NCI-H2081 treated with DMSO at 0.1 percent for 48 hours (cell line): ENCODE measurements at regions not wholly inside any gene's neighbourhood (a gene's known extent, or its start where the extent isn't known, plus 50 kb on each side); places are given as distances from the start of the nearest gene placed in this dataset.

Experiments used
- DNase-seq: peaks from one replicate; lab custom pipeline; 2025; lab: John Stamatoyannopoulos, UW

- no peak for DNase-seq
Observed at GRCh38 chr3:110754212-110754916, 317.3 kb upstream of the NECTIN3 start.

- no peak for DNase-seq
Observed at GRCh38 chr3:110755345-110755744, 316.3 kb upstream of the NECTIN3 start.

- no peak for DNase-seq
Observed at GRCh38 chr3:110756705-110757104, 314.9 kb upstream of the NECTIN3 start.

- no peak for DNase-seq
Observed at GRCh38 chr3:110758208-110758607, 313.4 kb upstream of the NECTIN3 start.

GRCh38 chr3:110767156-110767555 is 304.5 kb upstream of the NECTIN3 start:
- no peak for DNase-seq

- DNase-seq: no peak
Observed at GRCh38 chr3:110767838-110768237, 303.8 kb upstream of the NECTIN3 start.

- no peak for DNase-seq
Observed at GRCh38 chr3:110773413-110773954, 298.1 kb upstream of the NECTIN3 start.

- DNase-seq: no peak
Observed at GRCh38 chr3:110774496-110775265, 296.9 kb upstream of the NECTIN3 start.

- DNase-seq: no peak
Observed at GRCh38 chr3:110779581-110779980, 292.0 kb upstream of the NECTIN3 start.

- no peak for DNase-seq
Observed at GRCh38 chr3:110783541-110783940, 288.1 kb upstream of the NECTIN3 start.

GRCh38 chr3:110788794-110789193 is 282.8 kb upstream of the NECTIN3 start:
- peak; percentile 1 for DNase-seq

- no peak for DNase-seq
Observed at GRCh38 chr3:110789315-110789714, 282.3 kb upstream of the NECTIN3 start.

- no peak for DNase-seq
Observed at GRCh38 chr3:110790631-110791030, 281.0 kb upstream of the NECTIN3 start.

GRCh38 chr3:110791995-110792686 is 279.5 kb upstream of the NECTIN3 start:
- no peak for DNase-seq

GRCh38 chr3:110793611-110794010 is 278.0 kb upstream of the NECTIN3 start:
- no peak for DNase-seq

- no peak for DNase-seq
Observed at GRCh38 chr3:110795163-110795562, 276.5 kb upstream of the NECTIN3 start.

- no peak for DNase-seq
Observed at GRCh38 chr3:110799271-110799670, 272.3 kb upstream of the NECTIN3 start.

- DNase-seq: no peak
Observed at GRCh38 chr3:110804856-110805255, 266.8 kb upstream of the NECTIN3 start.

- no peak for DNase-seq
Observed at GRCh38 chr3:110806924-110807323, 264.7 kb upstream of the NECTIN3 start.

GRCh38 chr3:110808630-110809029 is 263.0 kb upstream of the NECTIN3 start:
- DNase-seq: no peak

- DNase-seq: no peak
Observed at GRCh38 chr3:110810356-110810755, 261.3 kb upstream of the NECTIN3 start.

GRCh38 chr3:110811050-110811449 is 260.6 kb upstream of the NECTIN3 start:
- no peak for DNase-seq

- no peak for DNase-seq
Observed at GRCh38 chr3:110813541-110813940, 258.1 kb upstream of the NECTIN3 start.
